ENCODE measurements at regions not wholly inside any gene's neighbourhood (a gene's known extent, or its start where the extent isn't known, plus 50 kb on each side); places are given as distances from the start of the nearest gene placed in this dataset.

DNA sequence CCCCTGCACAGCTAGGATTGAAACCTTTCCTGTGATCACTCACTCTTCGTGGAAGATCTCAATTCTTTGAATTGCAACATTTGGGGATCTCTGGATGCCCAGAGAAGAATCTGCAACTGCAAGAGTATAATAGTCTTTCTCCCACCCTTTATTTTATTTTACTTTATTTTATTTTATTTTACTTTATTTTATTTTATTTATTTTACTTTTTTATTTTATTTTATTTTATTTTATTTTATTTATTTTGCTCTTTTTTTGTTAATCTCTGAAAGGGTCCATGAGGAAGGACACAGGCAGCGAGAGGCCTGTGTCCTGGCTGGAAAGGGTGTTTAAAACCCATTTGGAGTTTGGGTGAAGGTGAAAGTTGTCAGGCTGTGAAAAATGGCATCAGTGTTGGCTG is 181.4 kb downstream of the TMEM182 start:
- TF ChIP-seq, protein P1, sequence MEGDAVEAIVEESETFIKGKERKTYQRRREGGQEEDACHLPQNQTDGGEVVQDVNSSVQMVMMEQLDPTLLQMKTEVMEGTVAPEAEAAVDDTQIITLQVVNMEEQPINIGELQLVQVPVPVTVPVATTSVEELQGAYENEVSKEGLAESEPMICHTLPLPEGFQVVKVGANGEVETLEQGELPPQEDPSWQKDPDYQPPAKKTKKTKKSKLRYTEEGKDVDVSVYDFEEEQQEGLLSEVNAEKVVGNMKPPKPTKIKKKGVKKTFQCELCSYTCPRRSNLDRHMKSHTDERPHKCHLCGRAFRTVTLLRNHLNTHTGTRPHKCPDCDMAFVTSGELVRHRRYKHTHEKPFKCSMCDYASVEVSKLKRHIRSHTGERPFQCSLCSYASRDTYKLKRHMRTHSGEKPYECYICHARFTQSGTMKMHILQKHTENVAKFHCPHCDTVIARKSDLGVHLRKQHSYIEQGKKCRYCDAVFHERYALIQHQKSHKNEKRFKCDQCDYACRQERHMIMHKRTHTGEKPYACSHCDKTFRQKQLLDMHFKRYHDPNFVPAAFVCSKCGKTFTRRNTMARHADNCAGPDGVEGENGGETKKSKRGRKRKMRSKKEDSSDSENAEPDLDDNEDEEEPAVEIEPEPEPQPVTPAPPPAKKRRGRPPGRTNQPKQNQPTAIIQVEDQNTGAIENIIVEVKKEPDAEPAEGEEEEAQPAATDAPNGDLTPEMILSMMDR (IDR thresholded peaks at IDR 0.05; ENCODE audit: insufficient read depth, low read length): no peak
- TF ChIP-seq, protein P2, sequence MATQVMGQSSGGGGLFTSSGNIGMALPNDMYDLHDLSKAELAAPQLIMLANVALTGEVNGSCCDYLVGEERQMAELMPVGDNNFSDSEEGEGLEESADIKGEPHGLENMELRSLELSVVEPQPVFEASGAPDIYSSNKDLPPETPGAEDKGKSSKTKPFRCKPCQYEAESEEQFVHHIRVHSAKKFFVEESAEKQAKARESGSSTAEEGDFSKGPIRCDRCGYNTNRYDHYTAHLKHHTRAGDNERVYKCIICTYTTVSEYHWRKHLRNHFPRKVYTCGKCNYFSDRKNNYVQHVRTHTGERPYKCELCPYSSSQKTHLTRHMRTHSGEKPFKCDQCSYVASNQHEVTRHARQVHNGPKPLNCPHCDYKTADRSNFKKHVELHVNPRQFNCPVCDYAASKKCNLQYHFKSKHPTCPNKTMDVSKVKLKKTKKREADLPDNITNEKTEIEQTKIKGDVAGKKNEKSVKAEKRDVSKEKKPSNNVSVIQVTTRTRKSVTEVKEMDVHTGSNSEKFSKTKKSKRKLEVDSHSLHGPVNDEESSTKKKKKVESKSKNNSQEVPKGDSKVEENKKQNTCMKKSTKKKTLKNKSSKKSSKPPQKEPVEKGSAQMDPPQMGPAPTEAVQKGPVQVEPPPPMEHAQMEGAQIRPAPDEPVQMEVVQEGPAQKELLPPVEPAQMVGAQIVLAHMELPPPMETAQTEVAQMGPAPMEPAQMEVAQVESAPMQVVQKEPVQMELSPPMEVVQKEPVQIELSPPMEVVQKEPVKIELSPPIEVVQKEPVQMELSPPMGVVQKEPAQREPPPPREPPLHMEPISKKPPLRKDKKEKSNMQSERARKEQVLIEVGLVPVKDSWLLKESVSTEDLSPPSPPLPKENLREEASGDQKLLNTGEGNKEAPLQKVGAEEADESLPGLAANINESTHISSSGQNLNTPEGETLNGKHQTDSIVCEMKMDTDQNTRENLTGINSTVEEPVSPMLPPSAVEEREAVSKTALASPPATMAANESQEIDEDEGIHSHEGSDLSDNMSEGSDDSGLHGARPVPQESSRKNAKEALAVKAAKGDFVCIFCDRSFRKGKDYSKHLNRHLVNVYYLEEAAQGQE (IDR thresholded peaks at IDR 0.05; ENCODE audit: insufficient replicate concordance, low read depth): no peak
